ENCODE measurements at regions not wholly inside any gene's neighbourhood (a gene's known extent, or its start where the extent isn't known, plus 50 kb on each side); places are given as distances from the start of the nearest gene placed in this dataset.

- Mint-ChIP-seq H3K4me3 (no peak overlapping the region), H3K4me1 (no peaks in the 10 kb centered on the region), H3K9me3 (no peaks in the 10 kb centered on the region), H3K27me3 (no peaks in the 10 kb centered on the region), H3K27ac (no peak overlapping the region), H3K36me3 (ENCODE audit: low read depth) (no peaks in the 10 kb centered on the region)
- ATAC-seq (ENCODE audit: low read depth) (no peak), DNase-seq (no peak)
- intact Hi-C loops (cut with micrococcal nuclease): no loop called here
- ChIA-PET CTCF (no interaction called here), POLR2A (no interaction called here)
- TF ChIP-seq, protein P1, sequence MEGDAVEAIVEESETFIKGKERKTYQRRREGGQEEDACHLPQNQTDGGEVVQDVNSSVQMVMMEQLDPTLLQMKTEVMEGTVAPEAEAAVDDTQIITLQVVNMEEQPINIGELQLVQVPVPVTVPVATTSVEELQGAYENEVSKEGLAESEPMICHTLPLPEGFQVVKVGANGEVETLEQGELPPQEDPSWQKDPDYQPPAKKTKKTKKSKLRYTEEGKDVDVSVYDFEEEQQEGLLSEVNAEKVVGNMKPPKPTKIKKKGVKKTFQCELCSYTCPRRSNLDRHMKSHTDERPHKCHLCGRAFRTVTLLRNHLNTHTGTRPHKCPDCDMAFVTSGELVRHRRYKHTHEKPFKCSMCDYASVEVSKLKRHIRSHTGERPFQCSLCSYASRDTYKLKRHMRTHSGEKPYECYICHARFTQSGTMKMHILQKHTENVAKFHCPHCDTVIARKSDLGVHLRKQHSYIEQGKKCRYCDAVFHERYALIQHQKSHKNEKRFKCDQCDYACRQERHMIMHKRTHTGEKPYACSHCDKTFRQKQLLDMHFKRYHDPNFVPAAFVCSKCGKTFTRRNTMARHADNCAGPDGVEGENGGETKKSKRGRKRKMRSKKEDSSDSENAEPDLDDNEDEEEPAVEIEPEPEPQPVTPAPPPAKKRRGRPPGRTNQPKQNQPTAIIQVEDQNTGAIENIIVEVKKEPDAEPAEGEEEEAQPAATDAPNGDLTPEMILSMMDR (IDR thresholded peaks at IDR 0.05): no peak
Measured at GRCh38 chr12:46554460-46554859, 181.9 kb upstream of the SLC38A2 start.

GRCh38 chr12:46553911-46554310, 181.3 kb upstream of the SLC38A2 start:
- CTCF ChIA-PET: no interaction called here
- DNase-seq (no peak), ATAC-seq (ENCODE audit: low read depth) (no peak)
- POLR2A ChIA-PET: no interaction called here
- Mint-ChIP-seq H3K4me3 (no peak overlapping the region), H3K27me3 (no peaks in the 10 kb centered on the region), H3K27ac (no peak overlapping the region), H3K9me3 (no peaks in the 10 kb centered on the region), H3K4me1 (no peaks in the 10 kb centered on the region), H3K36me3 (ENCODE audit: low read depth) (no peaks in the 10 kb centered on the region)
- intact Hi-C loops (cut with micrococcal nuclease): no loop called here
- TF ChIP-seq, protein P1 (IDR thresholded peaks at IDR 0.05): no peak

- TF ChIP-seq, protein P1 (IDR thresholded peaks at IDR 0.05): no peak
- ATAC-seq (ENCODE audit: low read depth) (no peak), DNase-seq (no peak)
- ChIA-PET POLR2A (no interaction called here), CTCF (no interaction called here)
- no peaks in the 10 kb centered on the region for H3K27me3 Mint-ChIP-seq
- H3K9me3 Mint-ChIP-seq: no peaks in the 10 kb centered on the region
- H3K36me3 Mint-ChIP-seq (ENCODE audit: low read depth): no peaks in the 10 kb centered on the region
- no peak overlapping the region for H3K27ac Mint-ChIP-seq
- H3K4me3 Mint-ChIP-seq: no peak overlapping the region
- no peaks in the 10 kb centered on the region for H3K4me1 Mint-ChIP-seq
- intact Hi-C loops (cut with micrococcal nuclease): no loop called here
Measured at GRCh38 chr12:46553266-46553665, 180.7 kb upstream of the SLC38A2 start.

DNA sequence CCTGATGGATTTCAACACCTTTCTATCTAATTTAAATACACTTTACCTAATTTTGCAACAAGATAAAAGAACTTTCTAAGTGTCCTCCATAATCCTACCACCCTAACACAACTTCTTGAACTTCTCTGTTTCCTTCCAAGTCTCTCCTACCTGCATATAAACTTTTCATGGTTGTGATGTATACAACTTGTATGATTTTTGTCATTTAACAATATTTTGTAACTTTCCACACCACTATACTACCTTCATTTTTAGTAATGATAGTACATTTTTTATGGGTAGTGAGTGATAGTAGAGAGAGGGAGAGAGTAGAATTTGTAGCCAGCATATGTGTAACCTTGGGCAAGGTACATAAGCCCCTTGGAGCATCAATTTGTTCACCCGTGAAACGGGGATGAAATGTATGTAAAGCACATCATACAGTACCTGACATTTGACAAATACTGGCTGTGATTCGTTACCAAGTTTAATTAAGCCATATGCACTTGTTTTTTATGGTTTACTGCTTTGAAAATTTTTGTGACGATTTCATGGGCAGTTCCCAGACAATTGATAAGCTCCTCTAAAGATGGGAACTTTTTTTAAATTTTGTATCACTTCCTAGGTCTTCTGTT, 177.8 kb upstream of the SLC38A2 start:
- TF ChIP-seq, protein P1 (IDR thresholded peaks at IDR 0.05): no peak
- H3K4me3 Mint-ChIP-seq: no peak overlapping the region
- H3K27ac Mint-ChIP-seq: no peak overlapping the region
- peaks cover 13% of the 10 kb centered on the region for H3K4me1 Mint-ChIP-seq
- no peak for ATAC-seq (ENCODE audit: low read depth)
- H3K27me3 Mint-ChIP-seq: no peaks in the 10 kb centered on the region
- no peaks in the 10 kb centered on the region for H3K9me3 Mint-ChIP-seq
- CTCF ChIA-PET: no interaction called here
- POLR2A ChIA-PET: no interaction called here
- no peaks in the 10 kb centered on the region for H3K36me3 Mint-ChIP-seq (ENCODE audit: low read depth)
- intact Hi-C loops (cut with micrococcal nuclease): no loop called here
- DNase-seq: no peak

- no peaks in the 10 kb centered on the region for H3K27me3 Mint-ChIP-seq
- no peak for ATAC-seq (ENCODE audit: low read depth)
- H3K4me3 Mint-ChIP-seq: no peak overlapping the region
- peaks cover 13% of the 10 kb centered on the region for H3K4me1 Mint-ChIP-seq
- no peaks in the 10 kb centered on the region for H3K9me3 Mint-ChIP-seq
- TF ChIP-seq, protein P1 (IDR thresholded peaks at IDR 0.05): no peak
- ChIA-PET CTCF (no interaction called here), POLR2A (no interaction called here)
- no peak overlapping the region for H3K27ac Mint-ChIP-seq
- intact Hi-C loops (cut with micrococcal nuclease): no loop called here
- no peaks in the 10 kb centered on the region for H3K36me3 Mint-ChIP-seq (ENCODE audit: low read depth)
- no peak for DNase-seq
Measured at GRCh38 chr12:46549527-46550265, 177.1 kb upstream of the SLC38A2 start.
